HepG2 (cell line): ENCODE measurements at regions not wholly inside any gene's neighbourhood (a gene's known extent, or its start where the extent isn't known, plus 50 kb on each side); places are given as distances from the start of the nearest gene placed in this dataset.
A peak's percentile ranks its signal among the peaks of the same experiment; 100 is the strongest.

Source experiments
- CBFB ChIP-seq: sonication (generic); formaldehyde crosslinking; IDR thresholded peaks from 2 replicates; pipeline ENCODE4 v1.4.0; 2020; ENCODE audit warnings: missing genetic modification reagents
- CHCHD3 ChIP-seq: sonication (generic); formaldehyde crosslinking; IDR thresholded peaks from 2 replicates; pipeline ENCODE4 v1.8.0; 2022; ENCODE audit warnings: mild to moderate bottlenecking, missing genetic modification reagents, moderate library complexity
- FOXK1 ChIP-seq: sonication (generic); formaldehyde crosslinking; IDR thresholded peaks from 2 replicates; pipeline ENCODE4 v1.4.0; 2020; ENCODE audit warnings: low read depth, missing genetic modification reagents, borderline replicate concordance
- HIVEP1 ChIP-seq: sonication (generic); formaldehyde crosslinking; IDR thresholded peaks from 2 replicates; pipeline ENCODE4 v1.4.0; 2020; ENCODE audit warnings: mild to moderate bottlenecking, missing genetic modification reagents
- HOXA9 ChIP-seq: sonication (generic); formaldehyde crosslinking; IDR thresholded peaks from 2 replicates; pipeline ENCODE4 v1.8.1; 2022; ENCODE audit warnings: missing genetic modification reagents, mild to moderate bottlenecking, moderate library complexity, borderline replicate concordance
- SIX1 ChIP-seq: sonication (generic); formaldehyde crosslinking; IDR thresholded peaks from 2 replicates; pipeline ENCODE4 v1.4.0; 2020; ENCODE audit warnings: missing genetic modification reagents, borderline replicate concordance
- ZBTB7B ChIP-seq: sonication (generic); formaldehyde crosslinking; IDR thresholded peaks from 2 replicates; pipeline ENCODE4 v1.4.0; 2020; ENCODE audit warnings: missing genetic modification reagents
- ZFP41 ChIP-seq: sonication (generic); formaldehyde crosslinking; IDR thresholded peaks from 2 replicates; pipeline ENCODE4 v1.4.0; 2020; ENCODE audit warnings: mild to moderate bottlenecking, missing genetic modification reagents, borderline replicate concordance
- ZNF12 ChIP-seq: sonication (generic); formaldehyde crosslinking; IDR thresholded peaks from 2 replicates; pipeline ENCODE4 v1.5.0; 2020; ENCODE audit warnings: missing genetic modification reagents
- ZNF224 ChIP-seq: sonication (generic); formaldehyde crosslinking; IDR thresholded peaks from 2 replicates; pipeline ENCODE4 v1.5.0; 2020; ENCODE audit warnings: mild to moderate bottlenecking, missing genetic modification reagents
- ZNF382 ChIP-seq: sonication (generic); formaldehyde crosslinking; IDR thresholded peaks from 2 replicates; pipeline ENCODE4 v1.5.0; 2020; ENCODE audit warnings: missing genetic modification reagents, mild to moderate bottlenecking, borderline replicate concordance
- ZNF441 ChIP-seq: sonication (generic); formaldehyde crosslinking; IDR thresholded peaks from 2 replicates; pipeline ENCODE4 v1.7.0; 2021; ENCODE audit warnings: missing genetic modification reagents, borderline replicate concordance
- ZNF558 ChIP-seq: sonication (generic); formaldehyde crosslinking; IDR thresholded peaks from 2 replicates; pipeline ENCODE4 v1.9.0; 2022; ENCODE audit warnings: mild to moderate bottlenecking, missing genetic modification reagents, borderline replicate concordance
- ZNF569 ChIP-seq: sonication (generic); formaldehyde crosslinking; IDR thresholded peaks from 2 replicates; pipeline ENCODE4 v1.5.0; 2020; ENCODE audit warnings: mild to moderate bottlenecking, missing genetic modification reagents, moderate library complexity, borderline replicate concordance
- ZNF629 ChIP-seq: sonication (generic); formaldehyde crosslinking; conservative IDR thresholded peaks from 2 replicates; pipeline ENCODE4 v1.5.0; 2020; ENCODE audit warnings: missing genetic modification reagents
- ZNF850 ChIP-seq: sonication (generic); formaldehyde crosslinking; conservative IDR thresholded peaks from 2 replicates; pipeline ENCODE4 v1.9.0; 2021; ENCODE audit warnings: mild to moderate bottlenecking, missing genetic modification reagents
- TF ChIP-seq, protein P1 (sequence below): sonication (generic); formaldehyde crosslinking; IDR thresholded peaks from 2 replicates; pipeline ENCODE4 v1.4.0; 2020; ENCODE audit warnings: missing genetic modification reagents; ENCODE audit errors: not compliant biosample characterization
- TF ChIP-seq, protein P2 (sequence below): sonication (generic); formaldehyde crosslinking; IDR thresholded peaks from 2 replicates; pipeline ENCODE4 v1.8.1; 2023; ENCODE audit warnings: mild to moderate bottlenecking, missing genetic modification reagents
- TF ChIP-seq, protein P3 (sequence below): sonication (generic); formaldehyde crosslinking; conservative IDR thresholded peaks from 2 replicates; pipeline ENCODE4 v1.8.0; 2022; ENCODE audit warnings: mild to moderate bottlenecking, moderate library complexity, missing genetic modification reagents
- TF ChIP-seq, protein P4 (sequence below): sonication (generic); formaldehyde crosslinking; IDR thresholded peaks from 2 replicates; pipeline ENCODE4 v1.5.0; 2020; ENCODE audit warnings: missing genetic modification reagents, mild to moderate bottlenecking, borderline replicate concordance
- TF ChIP-seq, protein P5 (sequence below): sonication (generic); formaldehyde crosslinking; IDR thresholded peaks from 2 replicates; pipeline ENCODE4 v1.4.0; 2020; ENCODE audit warnings: missing genetic modification reagents

DNA sequence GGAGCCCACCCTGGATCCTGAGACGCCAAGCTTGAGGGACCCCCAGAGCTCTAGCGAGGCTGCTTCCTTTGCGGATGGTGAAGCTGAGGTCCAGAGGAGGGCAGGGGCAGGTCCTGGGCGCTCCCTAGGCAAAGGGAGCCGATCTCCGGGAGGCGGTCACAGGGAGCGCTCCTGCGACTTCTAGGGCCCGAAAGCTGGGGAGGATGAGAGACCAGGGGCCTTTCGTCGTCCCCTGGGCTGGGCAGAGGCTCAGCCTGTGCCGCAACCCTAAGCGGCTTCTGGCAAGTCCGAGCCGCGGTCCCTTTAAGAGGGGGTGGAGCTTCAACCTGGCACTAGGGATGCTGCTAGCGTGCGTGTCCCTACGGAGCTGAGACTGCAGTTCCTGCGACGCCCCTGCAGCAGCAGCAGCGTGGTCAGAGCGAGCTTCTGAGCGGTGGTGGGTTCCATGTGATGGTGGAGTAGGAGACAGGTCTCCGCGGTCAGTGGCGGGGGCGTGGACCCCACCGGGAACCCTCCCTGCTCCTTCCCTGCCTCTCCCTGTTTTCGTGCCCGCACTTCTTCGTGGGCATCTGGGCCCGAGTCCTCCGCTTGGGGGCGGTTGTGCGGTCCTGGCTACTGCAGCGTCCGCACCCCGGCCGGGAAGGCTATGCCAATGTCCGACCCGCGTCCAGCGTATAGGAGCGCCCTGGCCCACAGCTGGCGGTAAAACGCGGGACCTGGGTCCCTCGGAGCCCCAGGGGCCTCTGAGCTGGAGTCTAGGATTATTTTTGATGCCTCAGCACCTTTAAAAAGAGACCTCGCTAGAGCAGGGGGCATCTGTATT lies 154.6 kb downstream of the CCDC74A start (continued):
- TF ChIP-seq ZNF224 (CRISPR knock-in tag), result no peak
- peak; percentile 85; the same call in 1 of the 2 replicates for TF ChIP-seq ZNF558 (CRISPR knock-in tag)
- TF ChIP-seq ZNF629 (CRISPR knock-in tag), result no peak; the same call in 1 of the 2 replicates
- TF ChIP-seq SIX1, result no peak
- no peak; the same call in 1 of the 2 replicates for TF ChIP-seq ZFP41 (CRISPR knock-in tag)
- TF ChIP-seq, protein P1, sequence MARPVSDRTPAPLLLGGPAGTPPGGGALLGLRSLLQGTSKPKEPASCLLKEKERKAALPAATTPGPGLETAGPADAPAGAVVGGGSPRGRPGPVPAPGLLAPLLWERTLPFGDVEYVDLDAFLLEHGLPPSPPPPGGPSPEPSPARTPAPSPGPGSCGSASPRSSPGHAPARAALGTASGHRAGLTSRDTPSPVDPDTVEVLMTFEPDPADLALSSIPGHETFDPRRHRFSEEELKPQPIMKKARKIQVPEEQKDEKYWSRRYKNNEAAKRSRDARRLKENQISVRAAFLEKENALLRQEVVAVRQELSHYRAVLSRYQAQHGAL, result no peak
- TF ChIP-seq, protein P2, sequence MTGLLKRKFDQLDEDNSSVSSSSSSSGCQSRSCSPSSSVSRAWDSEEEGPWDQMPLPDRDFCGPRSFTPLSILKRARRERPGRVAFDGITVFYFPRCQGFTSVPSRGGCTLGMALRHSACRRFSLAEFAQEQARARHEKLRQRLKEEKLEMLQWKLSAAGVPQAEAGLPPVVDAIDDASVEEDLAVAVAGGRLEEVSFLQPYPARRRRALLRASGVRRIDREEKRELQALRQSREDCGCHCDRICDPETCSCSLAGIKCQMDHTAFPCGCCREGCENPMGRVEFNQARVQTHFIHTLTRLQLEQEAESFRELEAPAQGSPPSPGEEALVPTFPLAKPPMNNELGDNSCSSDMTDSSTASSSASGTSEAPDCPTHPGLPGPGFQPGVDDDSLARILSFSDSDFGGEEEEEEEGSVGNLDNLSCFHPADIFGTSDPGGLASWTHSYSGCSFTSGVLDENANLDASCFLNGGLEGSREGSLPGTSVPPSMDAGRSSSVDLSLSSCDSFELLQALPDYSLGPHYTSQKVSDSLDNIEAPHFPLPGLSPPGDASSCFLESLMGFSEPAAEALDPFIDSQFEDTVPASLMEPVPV (CRISPR knock-in tag), result peak; percentile 53; the same call in 1 of the 2 replicates
- TF ChIP-seq, protein P3, sequence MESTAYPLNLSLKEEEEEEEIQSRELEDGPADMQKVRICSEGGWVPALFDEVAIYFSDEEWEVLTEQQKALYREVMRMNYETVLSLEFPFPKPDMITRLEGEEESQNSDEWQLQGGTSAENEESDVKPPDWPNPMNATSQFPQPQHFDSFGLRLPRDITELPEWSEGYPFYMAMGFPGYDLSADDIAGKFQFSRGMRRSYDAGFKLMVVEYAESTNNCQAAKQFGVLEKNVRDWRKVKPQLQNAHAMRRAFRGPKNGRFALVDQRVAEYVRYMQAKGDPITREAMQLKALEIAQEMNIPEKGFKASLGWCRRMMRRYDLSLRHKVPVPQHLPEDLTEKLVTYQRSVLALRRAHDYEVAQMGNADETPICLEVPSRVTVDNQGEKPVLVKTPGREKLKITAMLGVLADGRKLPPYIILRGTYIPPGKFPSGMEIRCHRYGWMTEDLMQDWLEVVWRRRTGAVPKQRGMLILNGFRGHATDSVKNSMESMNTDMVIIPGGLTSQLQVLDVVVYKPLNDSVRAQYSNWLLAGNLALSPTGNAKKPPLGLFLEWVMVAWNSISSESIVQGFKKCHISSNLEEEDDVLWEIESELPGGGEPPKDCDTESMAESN (CRISPR knock-in tag), result peak; percentile 74
- TF ChIP-seq, protein P4, sequence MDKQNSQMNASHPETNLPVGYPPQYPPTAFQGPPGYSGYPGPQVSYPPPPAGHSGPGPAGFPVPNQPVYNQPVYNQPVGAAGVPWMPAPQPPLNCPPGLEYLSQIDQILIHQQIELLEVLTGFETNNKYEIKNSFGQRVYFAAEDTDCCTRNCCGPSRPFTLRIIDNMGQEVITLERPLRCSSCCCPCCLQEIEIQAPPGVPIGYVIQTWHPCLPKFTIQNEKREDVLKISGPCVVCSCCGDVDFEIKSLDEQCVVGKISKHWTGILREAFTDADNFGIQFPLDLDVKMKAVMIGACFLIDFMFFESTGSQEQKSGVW, result 0 out of 2 replicates have a peak, but pooled peaks have one; percentile 42
- TF ChIP-seq FOXK1, result no peak; the same call in 1 of the 2 replicates
- no peak for TF ChIP-seq HIVEP1
- TF ChIP-seq ZBTB7B (CRISPR knock-in tag), result peak; percentile 79
- TF ChIP-seq CBFB (CRISPR knock-in tag), result 0 out of 2 replicates have a peak, but pooled peaks have one; percentile 65
- TF ChIP-seq HOXA9 (CRISPR knock-in tag), result 0 out of 2 replicates have a peak, but pooled peaks have one; percentile 56
- TF ChIP-seq ZNF12 (CRISPR knock-in tag), result peak; percentile 62; the same call in 1 of the 2 replicates
- peak; percentile 83 for TF ChIP-seq ZNF441 (CRISPR knock-in tag)
- peak; percentile 76; the same call in 1 of the 2 replicates for TF ChIP-seq CHCHD3 (CRISPR knock-in tag)
- TF ChIP-seq ZNF382, result no peak
- TF ChIP-seq, protein P5, sequence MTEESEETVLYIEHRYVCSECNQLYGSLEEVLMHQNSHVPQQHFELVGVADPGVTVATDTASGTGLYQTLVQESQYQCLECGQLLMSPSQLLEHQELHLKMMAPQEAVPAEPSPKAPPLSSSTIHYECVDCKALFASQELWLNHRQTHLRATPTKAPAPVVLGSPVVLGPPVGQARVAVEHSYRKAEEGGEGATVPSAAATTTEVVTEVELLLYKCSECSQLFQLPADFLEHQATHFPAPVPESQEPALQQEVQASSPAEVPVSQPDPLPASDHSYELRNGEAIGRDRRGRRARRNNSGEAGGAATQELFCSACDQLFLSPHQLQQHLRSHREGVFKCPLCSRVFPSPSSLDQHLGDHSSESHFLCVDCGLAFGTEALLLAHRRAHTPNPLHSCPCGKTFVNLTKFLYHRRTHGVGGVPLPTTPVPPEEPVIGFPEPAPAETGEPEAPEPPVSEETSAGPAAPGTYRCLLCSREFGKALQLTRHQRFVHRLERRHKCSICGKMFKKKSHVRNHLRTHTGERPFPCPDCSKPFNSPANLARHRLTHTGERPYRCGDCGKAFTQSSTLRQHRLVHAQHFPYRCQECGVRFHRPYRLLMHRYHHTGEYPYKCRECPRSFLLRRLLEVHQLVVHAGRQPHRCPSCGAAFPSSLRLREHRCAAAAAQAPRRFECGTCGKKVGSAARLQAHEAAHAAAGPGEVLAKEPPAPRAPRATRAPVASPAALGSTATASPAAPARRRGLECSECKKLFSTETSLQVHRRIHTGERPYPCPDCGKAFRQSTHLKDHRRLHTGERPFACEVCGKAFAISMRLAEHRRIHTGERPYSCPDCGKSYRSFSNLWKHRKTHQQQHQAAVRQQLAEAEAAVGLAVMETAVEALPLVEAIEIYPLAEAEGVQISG (CRISPR knock-in tag), result peak; percentile 88
- TF ChIP-seq ZNF850, result no peak
- no peak for TF ChIP-seq ZNF569
